Thyroid gland (tissue), 4 donors: ENCODE measurements at regions not wholly inside any gene's neighbourhood (a gene's known extent, or its start where the extent isn't known, plus 50 kb on each side); places are given as distances from the start of the nearest gene placed in this dataset.

Source experiments
- DNase-seq, 2 donors: peaks; one replicate each; pipeline ENCODE4 v3.0.0-alpha.2; 2019
- H3K27ac ChIP-seq, 3 donors: fragments of 200-600 bp; sonication (generic); 1 replicate in 2 of 3; 2 replicates in 1 of 3; pipeline ENCODE4 v1.5.1; 2016 to 2019; ENCODE audit warnings: mild to moderate bottlenecking in 1 of 3, moderate library complexity in 1 of 3
- H3K27me3 ChIP-seq: fragments of 200-600 bp; sonication (generic); one replicate; pipeline ENCODE4 v1.5.1; 2019
- H3K36me3 ChIP-seq, 2 donors: fragments of 200-600 bp; sonication (generic); one replicate each; pipeline ENCODE4 v1.5.1; 2016 to 2019
- H3K4me1 ChIP-seq, 2 donors: fragments of 200-600 bp; sonication (generic); one replicate each; pipeline ENCODE4 v1.5.1; 2017 to 2019
- H3K4me3 ChIP-seq, 3 donors: fragments of 200-600 bp; sonication (generic); replicated peaks in 1 of 3; 1 replicate in 2 of 3; 2 replicates in 1 of 3; pipeline ENCODE4 v1.5.1; 2016; ENCODE audit warnings: mild to moderate bottlenecking in 1 of 3
- H3K9me3 ChIP-seq: fragments of 200-600 bp; sonication (generic); one replicate; pipeline ENCODE4 v1.5.1; 2017
- POLR2A ChIP-seq, 2 donors: fragments of 450-650 bp; IDR thresholded peaks; one replicate each; pipeline ENCODE4 v1.6.1; 2017; ENCODE audit warnings: antibody characterized with exemption in 2 of 2, mild to moderate bottlenecking in 2 of 2, moderate library complexity in 1 of 2
- WGBS, 2 donors: methylation state at CpG; one replicate each; pipeline ENCODE4 v1.1.5; 2017; 5-methylcytosine and 5-hydroxymethylcytosine counted together
- intact Hi-C: fragments of 100-400 bp; cut with DNase I; formaldehyde crosslinking; loops from one replicate; pipeline ENCODE4 v1.15.1; 2023
- TF ChIP-seq, protein P1 (sequence below), 6 experiments: fragments of 200-600 bp in 3 of 6; fragments of 450-650 bp in 3 of 6; sonication (generic) in 3 of 6; IDR thresholded peaks; one replicate each; pipeline ENCODE4 v1.5.1; 2016 to 2019; ENCODE audit warnings: antibody characterized with exemption in 6 of 6, mild to moderate bottlenecking in 2 of 6, inconsistent platforms in 1 of 6, moderate library complexity in 1 of 6

DNA sequence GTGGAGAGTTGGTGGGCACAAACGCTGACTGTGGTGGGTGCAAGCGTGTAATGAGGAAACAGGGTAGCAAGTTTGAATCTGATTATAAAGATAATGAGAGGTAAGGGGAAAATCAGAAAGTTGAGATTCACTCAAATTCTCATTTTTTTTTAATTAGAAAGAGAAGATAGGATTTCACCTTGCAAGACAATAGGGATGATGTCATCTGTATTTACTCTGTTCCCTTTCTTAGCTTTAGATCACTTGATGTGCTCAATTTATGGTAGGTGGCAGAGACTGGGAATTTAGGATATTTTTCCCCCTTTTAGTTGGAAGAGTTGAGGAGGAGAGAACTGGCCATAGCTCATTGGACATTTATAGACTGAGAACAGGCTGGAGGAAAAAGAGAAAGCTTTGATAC, 363.6 kb downstream of the AEBP2 start:
- H3K36me3 ChIP-seq: no peaks in the 10 kb centered on the region
- no peak overlapping the region for H3K27ac ChIP-seq
- no peaks in the 10 kb centered on the region for H3K4me1 ChIP-seq
- no peak for TF ChIP-seq POLR2A (IDR thresholded peaks at IDR 0.05)
- TF ChIP-seq, protein P1, sequence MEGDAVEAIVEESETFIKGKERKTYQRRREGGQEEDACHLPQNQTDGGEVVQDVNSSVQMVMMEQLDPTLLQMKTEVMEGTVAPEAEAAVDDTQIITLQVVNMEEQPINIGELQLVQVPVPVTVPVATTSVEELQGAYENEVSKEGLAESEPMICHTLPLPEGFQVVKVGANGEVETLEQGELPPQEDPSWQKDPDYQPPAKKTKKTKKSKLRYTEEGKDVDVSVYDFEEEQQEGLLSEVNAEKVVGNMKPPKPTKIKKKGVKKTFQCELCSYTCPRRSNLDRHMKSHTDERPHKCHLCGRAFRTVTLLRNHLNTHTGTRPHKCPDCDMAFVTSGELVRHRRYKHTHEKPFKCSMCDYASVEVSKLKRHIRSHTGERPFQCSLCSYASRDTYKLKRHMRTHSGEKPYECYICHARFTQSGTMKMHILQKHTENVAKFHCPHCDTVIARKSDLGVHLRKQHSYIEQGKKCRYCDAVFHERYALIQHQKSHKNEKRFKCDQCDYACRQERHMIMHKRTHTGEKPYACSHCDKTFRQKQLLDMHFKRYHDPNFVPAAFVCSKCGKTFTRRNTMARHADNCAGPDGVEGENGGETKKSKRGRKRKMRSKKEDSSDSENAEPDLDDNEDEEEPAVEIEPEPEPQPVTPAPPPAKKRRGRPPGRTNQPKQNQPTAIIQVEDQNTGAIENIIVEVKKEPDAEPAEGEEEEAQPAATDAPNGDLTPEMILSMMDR (IDR thresholded peaks at IDR 0.05): no peak
- H3K27me3 ChIP-seq: no peaks in the 10 kb centered on the region
- intact Hi-C loops: no loop called here
- 93 to 94% methylated on average over 2 of the region's 2 CpGs for WGBS, 2 donors
- H3K4me3 ChIP-seq: no peak overlapping the region
- no peak for DNase-seq
- no peaks in the 10 kb centered on the region for H3K9me3 ChIP-seq

DNA sequence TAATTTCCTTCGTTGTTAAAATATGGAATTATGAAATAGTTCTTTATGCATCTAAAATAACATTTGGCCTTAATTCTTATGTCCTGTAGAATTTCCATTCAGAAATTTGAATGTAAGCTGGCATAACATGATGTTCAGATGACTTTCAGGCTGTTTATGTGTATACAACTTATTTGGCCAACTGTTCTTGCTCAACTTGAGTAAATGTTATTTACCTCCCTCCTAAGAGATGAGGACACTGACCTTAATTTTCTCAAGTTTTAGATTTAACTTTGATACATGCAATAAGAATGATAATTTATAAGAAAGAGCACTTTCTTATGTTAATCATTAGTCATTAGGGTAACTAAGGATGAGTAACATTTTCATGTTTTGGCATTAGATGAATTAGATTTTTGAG, 365.4 kb downstream of the AEBP2 start:
- Histone ChIP-seq H3K4me1 (no peaks in the 10 kb centered on the region), H3K9me3 (no peaks in the 10 kb centered on the region), H3K27ac (no peak overlapping the region), H3K36me3 (no peaks in the 10 kb centered on the region), H3K4me3 (no peak overlapping the region), H3K27me3 (no peaks in the 10 kb centered on the region)
- intact Hi-C loops: no loop called here
- 90 to 95% methylated on average over 1 of the region's 1 CpG for WGBS, 2 donors
- DNase-seq: no peak
- TF ChIP-seq POLR2A (IDR thresholded peaks at IDR 0.05): no peak
- TF ChIP-seq, protein P1 (IDR thresholded peaks at IDR 0.05): no peak

DNA sequence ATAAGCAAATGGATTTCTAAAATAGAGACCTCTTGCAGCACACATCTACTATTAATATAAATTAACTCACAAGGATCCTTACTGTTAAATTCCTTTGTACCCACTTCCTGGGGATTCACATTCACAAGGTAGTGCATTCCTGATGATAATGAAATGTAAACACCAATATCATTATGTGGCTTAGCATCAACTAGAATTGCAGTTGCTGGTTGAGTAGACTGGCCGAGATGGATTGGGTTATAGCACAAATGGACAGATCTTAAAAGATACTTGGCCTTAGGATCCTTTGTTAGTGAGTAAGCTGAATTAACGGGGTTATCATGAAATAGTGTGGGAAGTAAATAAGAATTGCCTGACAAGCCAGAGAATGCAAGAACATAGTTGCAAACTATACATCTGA, 369.1 kb downstream of the AEBP2 start:
- TF ChIP-seq, protein P1 (IDR thresholded peaks at IDR 0.05): no peak
- no peak for TF ChIP-seq POLR2A (IDR thresholded peaks at IDR 0.05)
- H3K9me3 ChIP-seq: no peaks in the 10 kb centered on the region
- intact Hi-C loops: no loop called here
- 88 to 93% methylated on average over 2 of the region's 2 CpGs for WGBS, 2 donors
- H3K27me3 ChIP-seq: no peaks in the 10 kb centered on the region
- no peak overlapping the region for H3K27ac ChIP-seq
- H3K4me1 ChIP-seq: no peaks in the 10 kb centered on the region
- DNase-seq: no peak
- no peak overlapping the region for H3K4me3 ChIP-seq
- H3K36me3 ChIP-seq: no peaks in the 10 kb centered on the region

DNA sequence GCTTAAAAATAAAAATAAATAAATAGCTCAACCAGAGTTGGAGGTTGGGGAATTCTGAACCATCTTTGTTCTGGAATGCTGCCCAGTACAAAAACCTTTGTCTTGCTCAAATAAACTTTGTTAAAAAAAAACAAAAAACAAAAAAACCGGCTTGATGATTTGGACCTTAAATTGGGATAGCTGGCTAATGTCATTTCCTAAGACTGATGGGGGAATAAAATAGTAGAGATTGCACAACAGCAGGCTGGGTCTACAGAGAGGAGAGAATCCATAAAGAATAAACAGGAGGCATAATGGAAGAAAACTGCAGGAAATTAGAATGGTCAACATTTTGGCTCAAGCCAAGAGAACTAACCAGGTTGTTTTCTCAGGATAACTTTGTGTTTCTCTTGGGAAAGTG, 370.9 kb downstream of the AEBP2 start:
- no peaks in the 10 kb centered on the region for H3K36me3 ChIP-seq
- H3K27me3 ChIP-seq: no peaks in the 10 kb centered on the region
- no peaks in the 10 kb centered on the region for H3K4me1 ChIP-seq
- H3K4me3 ChIP-seq: no peak overlapping the region
- no peak for TF ChIP-seq POLR2A (IDR thresholded peaks at IDR 0.05)
- TF ChIP-seq, protein P1 (IDR thresholded peaks at IDR 0.05): no peak
- H3K27ac ChIP-seq: no peak overlapping the region
- DNase-seq: no peak
- 40 to 63% methylated on average over 1 of the region's 1 CpG for WGBS, 2 donors
- intact Hi-C loops: no loop called here
- no peaks in the 10 kb centered on the region for H3K9me3 ChIP-seq

DNA sequence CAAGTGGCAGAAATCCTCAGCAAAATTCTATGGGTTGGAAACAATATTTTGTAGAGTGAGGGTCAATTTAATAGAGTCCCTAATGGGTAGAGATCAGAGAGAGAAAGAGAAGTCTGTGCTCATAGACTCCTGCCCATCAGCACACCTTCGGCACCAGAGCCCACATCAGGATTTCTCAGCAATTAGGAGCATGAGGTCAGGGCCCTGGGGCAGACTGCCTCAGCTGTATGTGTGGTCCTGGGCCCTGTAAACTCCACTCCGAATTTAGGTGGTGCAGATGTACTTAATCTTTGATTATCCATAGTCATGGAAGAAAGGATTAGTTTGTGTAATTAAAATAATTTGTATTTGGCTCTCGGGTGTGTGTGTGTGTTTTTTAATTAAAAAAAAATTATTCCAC, 372.6 kb downstream of the AEBP2 start:
- H3K27ac ChIP-seq: no peak overlapping the region
- no peak for DNase-seq
- intact Hi-C loops: no loop called here
- H3K27me3 ChIP-seq: no peaks in the 10 kb centered on the region
- no peak for TF ChIP-seq POLR2A (IDR thresholded peaks at IDR 0.05)
- TF ChIP-seq, protein P1 (IDR thresholded peaks at IDR 0.05): no peak
- H3K4me1 ChIP-seq: no peaks in the 10 kb centered on the region
- 81 to 91% methylated on average over 3 of the region's 3 CpGs for WGBS, 2 donors
- H3K4me3 ChIP-seq: no peak overlapping the region
- H3K9me3 ChIP-seq: no peaks in the 10 kb centered on the region
- H3K36me3 ChIP-seq: no peaks in the 10 kb centered on the region
